HG02678 (cell line): ENCODE measurements at regions not wholly inside any gene's neighbourhood (a gene's known extent, or its start where the extent isn't known, plus 50 kb on each side); places are given as distances from the start of the nearest gene placed in this dataset.
"Not testable (repeated sequence)": the region's sequence is repeated elsewhere in the genome, so short reads cannot be mapped to it uniquely, and the experiment has no call there.

ENCODE experiments used
- ATAC-seq: cut with Tn5 transposase; IDR thresholded peaks from one replicate; pipeline ENCODE4 v1.9.1; 2021; ENCODE audit warnings: mild to moderate bottlenecking, moderate library complexity; ENCODE audit not compliant: unreplicated experiment

DNA sequence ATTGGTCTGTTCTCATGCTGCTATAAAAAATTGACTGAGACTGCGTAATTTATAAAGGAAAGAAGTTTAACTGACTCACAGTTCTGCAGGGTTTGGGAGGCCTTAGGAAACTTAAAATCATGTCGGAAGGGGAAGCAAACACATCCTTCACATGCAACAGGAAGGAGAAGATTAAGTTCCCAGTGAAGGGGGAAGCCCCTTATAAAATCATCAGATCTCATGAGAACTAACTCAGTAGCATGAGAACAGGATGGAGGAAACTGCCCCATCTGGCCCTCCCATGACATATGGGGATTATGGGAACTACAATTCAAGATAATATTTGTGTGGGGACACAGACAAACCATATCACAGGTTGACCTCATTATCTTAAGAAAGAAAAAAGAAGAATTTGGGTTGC, 134.5 kb downstream of the PPP1R3A start:
- no peak for ATAC-seq

DNA sequence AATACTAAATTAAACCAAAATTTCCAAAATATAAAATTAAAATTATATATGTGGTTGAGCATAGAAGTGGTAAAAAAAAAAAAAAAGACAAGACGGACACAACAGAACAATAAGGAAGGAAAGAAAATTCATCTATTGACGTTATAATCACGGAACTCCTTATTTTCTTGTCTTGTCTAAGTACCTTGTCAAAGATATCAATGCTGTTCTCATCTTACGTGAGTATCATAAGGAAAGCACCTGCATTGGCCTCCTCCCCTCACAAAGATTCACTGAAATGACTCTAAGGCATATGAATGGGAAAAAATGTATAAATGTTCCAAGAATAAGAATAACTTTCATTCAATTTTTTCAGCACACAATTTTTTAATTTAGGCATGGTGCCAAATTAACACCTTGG, 135.4 kb downstream of the PPP1R3A start:
- ATAC-seq = no peak

DNA sequence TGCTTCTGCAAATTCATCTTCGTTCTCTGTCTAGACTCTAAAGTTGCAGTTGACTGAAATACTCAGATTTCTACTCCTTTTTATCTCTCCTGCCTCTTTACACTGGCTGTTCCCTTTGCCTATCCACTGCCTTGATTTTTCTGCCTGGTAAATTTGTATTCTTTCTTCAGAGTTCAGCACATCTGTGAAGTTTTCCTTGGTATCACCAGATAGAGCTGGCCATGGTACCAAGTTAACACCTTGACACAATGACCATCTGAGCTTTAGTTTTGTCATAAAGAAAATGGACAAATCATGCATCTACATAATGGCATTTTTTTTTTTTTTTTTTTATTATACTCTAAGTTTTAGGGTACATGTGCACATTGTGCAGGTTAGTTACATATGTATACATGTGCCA, 143.0 kb downstream of the PPP1R3A start:
- no peak for ATAC-seq

DNA sequence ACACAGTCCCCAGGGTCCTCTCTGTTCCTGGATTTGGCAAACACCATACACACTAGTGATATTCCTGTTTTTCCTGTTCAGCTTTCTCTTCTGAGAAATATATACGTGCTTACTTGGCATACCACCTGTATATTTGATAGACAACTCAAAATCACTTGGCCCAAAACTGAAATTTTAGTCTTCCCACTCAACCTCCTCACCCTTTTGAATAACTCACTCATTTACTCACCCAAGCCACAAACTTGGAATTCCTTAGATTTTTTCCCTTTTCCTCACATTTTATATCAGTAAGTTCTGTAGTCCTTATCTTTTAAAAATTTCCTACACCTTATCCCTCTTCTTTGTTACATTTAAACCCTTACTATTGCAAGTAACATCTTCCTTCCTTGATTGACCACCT, 143.4 kb downstream of the PPP1R3A start:
- no peak for ATAC-seq

DNA sequence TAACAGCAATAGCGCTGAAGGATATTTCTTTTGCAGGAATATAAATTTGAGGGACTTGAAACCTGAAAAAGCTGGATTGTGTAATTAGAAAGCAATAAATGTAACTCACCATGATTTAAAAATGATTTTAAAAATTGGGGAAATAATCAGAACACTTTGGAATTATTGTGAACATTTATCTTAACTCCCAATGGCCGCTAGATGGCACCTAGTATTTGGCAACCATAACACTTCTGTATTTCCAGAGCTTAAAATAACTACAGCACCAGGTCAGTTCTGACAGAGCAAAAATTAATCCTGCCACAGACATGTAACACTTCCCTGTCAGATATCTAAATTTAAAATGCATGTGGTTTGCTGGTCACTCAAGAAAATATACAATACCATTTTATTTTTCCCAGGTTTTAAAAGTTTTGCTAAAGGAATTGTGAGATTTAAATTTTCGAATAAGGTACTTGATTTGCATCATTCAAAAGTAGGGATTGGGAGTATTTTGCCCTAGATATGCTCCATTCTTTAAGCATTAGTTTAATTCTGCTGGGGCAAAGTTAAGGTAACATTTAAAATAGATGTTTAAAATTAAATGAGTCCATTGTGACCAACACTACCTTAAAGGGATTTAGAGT, 144.5 kb downstream of the PPP1R3A start:
- ATAC-seq = peak; percentile 86

DNA sequence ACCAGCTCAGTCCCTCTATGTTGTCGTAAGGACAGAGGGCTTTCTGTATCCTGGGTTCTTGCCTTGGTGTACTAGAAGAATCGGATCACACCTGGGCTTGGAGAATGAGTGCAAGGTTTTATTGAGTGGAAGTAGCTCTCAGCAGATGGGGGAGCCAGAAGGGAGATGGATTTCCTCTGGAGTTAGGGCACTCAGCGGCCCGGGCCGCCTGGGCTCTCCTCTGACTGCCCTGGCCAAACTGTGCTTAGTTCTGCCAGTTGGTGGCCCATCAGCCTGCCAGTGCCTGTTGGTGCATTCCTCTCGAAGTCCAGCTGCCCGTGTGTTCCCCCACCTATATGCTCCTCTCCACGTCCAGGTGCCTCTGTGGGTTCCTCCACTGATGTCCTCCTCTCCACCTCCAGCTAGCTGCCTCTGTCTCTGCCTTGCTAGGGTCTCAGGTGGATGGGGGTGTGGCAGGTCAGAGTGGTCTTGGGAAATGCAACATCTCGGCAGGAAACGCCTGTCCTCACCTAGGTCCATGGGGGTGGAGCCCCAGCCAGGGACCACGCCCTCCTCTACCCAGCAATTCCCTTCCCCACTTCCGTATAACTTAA, 148.6 kb downstream of the PPP1R3A start:
- no peak for ATAC-seq

DNA sequence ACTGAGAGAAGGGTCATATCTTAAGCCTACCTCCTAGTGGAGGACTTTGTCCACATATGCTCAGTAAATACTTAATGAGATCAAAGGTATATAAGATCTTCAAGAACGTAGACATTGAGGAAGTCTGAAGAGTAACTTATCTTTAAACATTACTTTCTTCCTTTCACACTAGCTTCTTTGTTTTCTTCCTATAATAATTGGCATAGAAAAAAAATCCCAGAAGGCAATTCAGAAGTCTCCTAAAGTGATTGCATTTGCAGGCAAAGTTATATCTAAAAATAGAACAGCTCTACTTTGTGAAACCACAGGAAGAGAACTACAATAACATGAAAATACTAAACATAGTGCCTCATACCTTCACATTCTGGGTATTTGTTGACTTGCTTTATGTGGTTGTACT, 150.4 kb downstream of the PPP1R3A start:
- ATAC-seq = no peak

DNA sequence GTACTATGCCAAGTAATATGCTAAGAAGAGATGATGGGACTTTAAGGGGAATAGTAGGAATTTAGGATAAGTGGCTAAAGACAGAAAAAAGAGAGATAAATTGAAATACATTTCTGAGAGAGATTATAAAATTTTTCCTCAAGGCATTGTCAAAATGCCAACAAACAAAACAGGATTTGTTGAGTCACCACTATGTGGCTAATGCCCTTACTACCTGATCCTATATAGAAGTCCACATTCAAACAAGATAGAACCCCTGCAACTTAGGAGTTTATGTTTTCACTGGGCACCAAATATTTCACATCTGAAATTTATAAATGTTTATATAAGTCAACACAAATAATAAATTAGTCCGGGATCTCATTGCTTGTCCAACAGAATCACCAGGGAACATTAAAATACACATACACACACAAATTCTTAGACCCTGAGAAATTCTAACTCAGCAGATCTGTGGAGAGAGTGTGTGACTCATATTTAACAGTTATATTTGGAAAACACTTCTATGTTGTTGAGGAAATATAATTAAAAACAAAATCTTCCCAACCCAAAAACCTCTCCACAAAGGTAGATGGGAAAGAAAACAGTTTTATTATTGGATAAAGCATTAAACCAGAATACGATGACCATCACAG, 154.3 kb downstream of the PPP1R3A start:
- ATAC-seq = no peak

DNA sequence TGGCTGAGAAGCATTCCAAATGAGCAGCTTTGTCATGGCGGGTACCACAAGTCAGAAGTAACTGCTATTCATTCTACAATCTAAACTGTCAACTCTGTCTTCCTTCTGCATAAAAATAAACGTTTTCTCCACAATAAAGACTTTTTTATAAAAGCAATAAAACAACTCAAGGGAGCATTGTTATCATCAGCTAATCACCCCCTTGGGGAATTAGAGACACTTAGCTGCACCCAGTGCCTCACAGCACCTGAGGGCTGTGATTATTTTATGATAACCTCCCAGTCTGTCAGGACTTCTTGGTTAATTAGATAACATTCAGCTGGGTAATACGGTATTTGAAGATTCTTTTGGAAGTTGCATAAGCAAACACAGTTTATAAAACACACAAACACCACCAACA, 155.6 kb downstream of the PPP1R3A start:
- no peak for ATAC-seq

DNA sequence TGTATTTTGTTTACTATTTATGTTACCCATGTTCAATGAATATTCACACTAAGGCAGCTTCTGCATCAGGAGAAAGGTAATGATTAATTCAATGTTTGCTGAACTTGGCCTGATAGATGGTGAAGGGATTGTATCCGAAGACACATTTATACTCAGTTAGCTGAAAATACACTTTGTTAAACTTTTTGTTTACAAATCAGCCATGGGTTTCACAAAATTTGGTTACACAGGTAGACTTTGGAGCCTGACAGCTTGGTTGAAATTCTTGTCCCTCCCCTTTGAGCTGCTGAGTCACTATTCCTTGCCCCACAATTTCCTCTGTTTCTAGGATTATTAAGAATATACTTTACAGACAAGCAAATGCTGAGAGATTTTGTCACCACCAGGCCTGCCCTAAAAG, 162.6 kb downstream of the PPP1R3A start:
- no peak for ATAC-seq

DNA sequence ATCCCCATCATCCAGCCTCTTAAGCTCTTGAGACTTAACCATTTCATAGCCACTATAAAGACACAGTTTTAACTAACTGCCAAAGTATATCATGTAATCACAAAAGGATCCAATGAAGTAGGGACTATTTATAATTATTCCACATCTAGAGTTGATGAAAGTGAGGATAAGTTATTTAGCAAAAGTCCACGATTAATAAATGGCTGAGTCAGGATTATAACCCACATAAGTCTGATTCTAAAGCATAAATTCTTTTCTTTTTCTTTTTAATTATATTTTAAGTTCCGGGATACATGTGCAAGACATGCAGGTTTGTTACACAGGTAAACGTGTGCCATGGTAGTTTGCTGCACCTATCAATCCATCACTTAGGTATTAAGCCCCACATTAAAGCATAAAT, 166.1 kb downstream of the PPP1R3A start:
- no peak for ATAC-seq

DNA sequence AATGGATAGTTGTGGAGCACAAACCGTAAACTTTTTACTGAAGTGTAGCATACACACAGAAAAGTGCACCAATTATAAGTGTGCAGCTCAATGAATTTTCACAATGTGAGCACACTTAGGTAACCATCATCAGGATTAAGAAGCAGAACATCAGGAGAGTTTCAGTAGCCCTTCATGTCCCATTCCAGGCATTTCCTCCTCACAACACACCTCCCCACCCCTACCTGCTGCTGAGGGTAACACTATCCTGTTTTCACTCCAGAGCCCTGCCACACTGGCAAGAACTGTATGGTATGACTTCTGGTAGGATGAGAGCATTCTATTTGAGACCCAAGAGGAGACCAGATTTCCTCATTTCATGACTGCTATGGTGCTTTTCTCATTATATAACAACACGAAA, 166.5 kb downstream of the PPP1R3A start:
- no peak for ATAC-seq

DNA sequence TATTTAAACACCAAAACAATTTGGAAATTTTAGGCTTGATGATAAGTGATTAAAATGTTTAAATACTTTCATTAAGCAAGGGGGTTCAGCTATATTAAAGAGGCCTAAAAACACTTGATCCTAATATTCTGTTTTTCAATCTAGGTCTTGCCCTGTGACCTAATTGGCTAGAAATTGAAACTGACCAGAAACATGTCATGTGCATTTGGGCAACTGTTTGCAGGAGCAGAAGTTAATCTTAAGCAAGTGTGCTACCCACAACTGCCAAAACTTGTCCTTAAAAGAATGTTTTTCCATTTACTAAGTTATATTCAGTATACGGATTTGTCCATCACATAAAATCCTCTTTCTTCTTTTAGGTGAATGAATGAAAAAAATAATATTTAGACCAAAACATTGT, 167.3 kb downstream of the PPP1R3A start:
- ATAC-seq = no peak

DNA sequence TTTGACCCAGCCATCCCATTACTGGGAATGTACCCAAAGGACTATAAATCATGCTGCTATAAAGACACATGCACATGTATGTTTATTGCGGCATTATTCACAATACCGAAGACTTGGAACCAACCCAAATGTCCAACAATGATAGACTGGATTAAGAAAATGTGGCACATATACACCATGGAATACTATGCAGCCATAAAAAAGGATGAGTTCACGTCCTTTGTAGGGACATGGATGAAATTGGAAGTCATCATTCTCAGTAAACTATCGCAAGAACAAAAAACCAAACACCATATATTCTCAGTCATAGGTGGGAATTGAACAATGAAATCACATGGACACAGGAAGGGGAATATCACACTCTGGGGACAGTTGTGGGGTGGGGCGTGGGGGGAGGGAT, 170.4 kb downstream of the PPP1R3A start:
- ATAC-seq = not testable (repeated sequence)

DNA sequence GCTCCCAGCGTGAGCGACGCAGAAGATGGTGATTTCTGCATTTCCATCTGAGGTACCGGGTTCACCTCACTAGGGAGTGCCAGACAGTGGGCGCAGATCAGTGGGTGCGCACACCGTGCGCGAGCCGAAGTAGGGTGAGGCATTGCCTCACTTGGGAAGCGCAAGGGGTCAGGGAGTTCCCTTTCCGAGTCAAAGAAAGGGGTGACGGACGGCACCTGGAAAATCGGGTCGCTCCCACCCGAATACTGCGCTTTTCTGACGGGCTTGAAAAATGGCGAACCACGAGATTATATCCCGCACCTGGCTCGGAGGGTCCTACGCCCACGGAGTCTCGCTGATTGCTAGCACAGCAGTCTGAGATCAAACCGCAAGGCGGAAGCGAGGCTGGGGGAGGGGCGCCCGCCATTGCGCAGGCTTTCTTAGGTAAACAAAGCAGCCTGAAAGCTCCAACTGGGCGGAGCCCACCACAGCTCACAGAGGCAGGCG, 175.8 kb downstream of the PPP1R3A start:
- ATAC-seq = not testable (repeated sequence)

DNA sequence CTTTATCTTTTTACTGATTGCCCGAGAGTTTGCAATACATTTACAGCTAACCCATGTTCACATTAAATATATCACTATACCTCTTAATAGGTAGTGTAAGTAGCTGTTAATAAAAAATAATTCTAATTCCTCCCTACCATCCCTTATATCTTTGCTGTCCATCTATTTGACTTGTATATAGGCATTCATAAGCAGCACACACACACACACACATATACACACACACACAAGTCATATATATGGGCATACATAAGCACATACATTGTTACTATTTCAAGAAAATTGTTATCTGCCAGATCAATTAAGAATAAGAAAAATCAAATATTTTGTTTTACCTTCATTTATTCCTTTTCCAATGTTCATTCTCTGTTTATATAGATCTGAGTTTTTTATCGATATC, 176.4 kb downstream of the PPP1R3A start:
- no peak for ATAC-seq

DNA sequence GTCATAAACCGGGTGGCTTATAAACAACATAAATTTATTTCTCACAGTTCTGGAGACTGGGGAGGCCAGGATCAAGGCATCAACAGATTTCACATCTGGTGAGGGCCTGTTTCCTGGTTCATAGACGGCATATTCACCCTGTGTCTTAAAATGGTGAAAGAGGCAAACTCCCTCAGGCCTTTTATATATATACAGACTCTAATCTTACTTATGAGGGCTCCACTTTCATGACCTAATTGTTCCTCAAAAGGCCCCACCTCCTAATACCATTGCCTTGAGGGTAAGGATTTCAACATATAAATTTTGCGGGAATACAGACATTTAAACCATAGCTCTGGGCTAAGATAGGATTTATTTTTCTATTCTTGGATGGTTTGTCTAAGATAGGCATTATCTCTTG, 187.2 kb downstream of the PPP1R3A start:
- ATAC-seq = no peak

DNA sequence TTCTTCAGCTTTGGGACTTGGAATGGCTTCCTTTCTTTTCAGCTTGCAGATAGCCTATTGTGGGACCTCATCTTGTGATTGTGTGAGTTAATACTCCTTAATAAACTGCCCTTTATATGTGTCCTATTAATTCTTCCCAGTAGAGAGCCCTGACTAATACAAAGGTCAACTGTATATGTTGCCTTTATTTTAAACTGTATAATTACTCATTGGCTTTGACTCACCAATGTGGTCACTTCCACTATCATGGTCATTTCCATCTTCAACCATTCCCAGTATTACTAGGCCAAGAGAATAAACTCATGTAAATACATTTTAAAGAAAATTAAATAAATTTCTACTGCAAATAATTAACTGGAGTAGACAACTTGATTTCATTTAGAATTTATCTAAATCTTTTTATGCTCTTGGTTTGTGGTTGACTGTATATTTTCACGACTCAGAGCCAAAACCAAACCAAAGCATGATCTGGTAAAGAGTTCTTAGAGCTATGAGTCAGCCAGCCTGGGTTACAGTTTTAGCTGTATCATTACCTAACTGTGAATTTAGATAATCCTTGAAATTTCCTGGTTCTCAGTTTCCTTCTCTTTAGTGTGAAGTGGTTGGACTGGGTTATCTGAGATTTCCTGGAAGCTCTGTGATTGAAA, 188.4 kb downstream of the PPP1R3A start:
- no peak for ATAC-seq

DNA sequence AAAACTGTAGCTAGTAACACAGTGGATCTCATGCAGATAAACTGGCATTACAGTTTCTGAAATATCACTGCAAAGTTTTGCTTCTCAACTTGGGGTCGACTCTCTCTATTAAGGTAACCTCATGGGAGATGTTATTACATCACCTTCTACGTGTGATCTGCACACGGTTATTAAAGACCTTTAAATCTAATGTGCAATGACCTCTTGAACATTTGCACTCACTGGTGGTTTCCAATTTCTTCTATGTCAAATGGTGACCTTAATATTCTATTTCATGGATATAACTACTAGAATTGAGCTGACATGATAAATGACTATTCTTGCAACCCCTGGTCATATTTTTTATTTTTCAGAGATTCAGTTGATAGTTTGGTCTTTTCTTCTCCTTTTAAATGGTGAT, 191.3 kb downstream of the PPP1R3A start:
- ATAC-seq = no peak

DNA sequence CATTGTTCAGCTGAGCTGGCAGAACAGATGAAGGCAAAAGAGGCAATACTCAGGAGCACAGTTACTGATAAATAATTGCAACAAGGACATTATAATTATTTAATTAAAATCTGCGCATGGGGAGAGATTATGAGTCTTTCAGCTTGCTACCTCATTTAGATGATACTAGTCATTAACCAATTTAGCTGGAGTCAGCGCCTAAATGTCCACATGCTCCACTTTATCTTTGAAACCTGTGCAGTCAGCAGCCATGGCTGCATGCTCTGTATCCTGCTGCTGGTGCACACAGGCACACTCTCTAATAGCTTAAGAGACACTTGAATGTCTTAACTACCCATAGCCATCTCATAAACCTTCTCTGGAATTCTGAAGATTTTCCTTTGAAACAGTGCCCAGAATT, 196.8 kb downstream of the PPP1R3A start:
- no peak for ATAC-seq

DNA sequence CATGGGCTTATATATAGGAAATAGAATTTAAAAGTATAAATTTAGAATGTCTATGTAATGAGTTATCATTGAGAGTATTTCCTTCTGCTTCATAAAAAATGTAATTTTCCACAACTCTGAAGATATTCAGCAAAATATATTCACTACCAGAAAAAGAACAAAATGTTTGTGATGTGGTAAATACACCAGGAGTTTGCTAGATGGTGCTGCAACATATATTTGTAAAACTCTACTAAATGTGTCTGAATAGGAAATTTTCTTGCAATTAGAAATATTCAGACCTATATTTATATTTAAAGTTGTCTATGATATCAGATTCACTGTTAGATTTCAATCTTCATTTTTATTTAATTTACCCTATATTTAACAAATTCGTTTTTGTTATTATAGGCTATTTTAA, 201.1 kb downstream of the PPP1R3A start:
- ATAC-seq = no peak
